ENCODE measurements at regions not wholly inside any gene's neighbourhood (a gene's known extent, or its start where the extent isn't known, plus 50 kb on each side); places are given as distances from the start of the nearest gene placed in this dataset.
"Not testable (repeated sequence)": the region's sequence is repeated elsewhere in the genome, so short reads cannot be mapped to it uniquely, and the experiment has no call there.

- no peak for DNase-seq (ENCODE audit: low read depth in 2 of 2)
These were observed 86.2 kb downstream of the PRR15 start for GRCh38 chr7:29649876-29650275.

GRCh38 chr7:29651477-29651876 is 87.8 kb downstream of the PRR15 start:
- no peak for DNase-seq (ENCODE audit: low read depth in 2 of 2)

GRCh38 chr7:29652556-29652955 is 88.9 kb downstream of the PRR15 start:
- no peak for DNase-seq (ENCODE audit: low read depth in 2 of 2)

- not testable (repeated sequence) for DNase-seq (ENCODE audit: low read depth in 2 of 2)
These were observed 90.7 kb downstream of the PRR15 start for GRCh38 chr7:29654340-29654739.

GRCh38 chr7:29657288-29657687 is 93.7 kb downstream of the PRR15 start:
- no peak for DNase-seq (ENCODE audit: low read depth in 2 of 2)

GRCh38 chr7:29657856-29658255 is 94.2 kb downstream of the PRR15 start:
- no peak for DNase-seq (ENCODE audit: low read depth in 2 of 2)

GRCh38 chr7:29659213-29659612 is 95.6 kb downstream of the PRR15 start:
- not testable (repeated sequence) for DNase-seq (ENCODE audit: low read depth in 2 of 2)

- DNase-seq (ENCODE audit: low read depth in 2 of 2) = not testable (repeated sequence)
These were observed 99.3 kb downstream of the PRR15 start for GRCh38 chr7:29662899-29663298.

GRCh38 chr7:29664999-29665398 is 101.4 kb downstream of the PRR15 start:
- DNase-seq (ENCODE audit: low read depth in 2 of 2) = not testable (repeated sequence)

GRCh38 chr7:29667096-29667669 is 103.5 kb downstream of the PRR15 start:
- DNase-seq (ENCODE audit: low read depth in 2 of 2) = not testable (repeated sequence)

GRCh38 chr7:29671286-29671685 is 107.7 kb downstream of the PRR15 start:
- not testable (repeated sequence) for DNase-seq (ENCODE audit: low read depth in 2 of 2)

- not testable (repeated sequence) for DNase-seq (ENCODE audit: low read depth in 2 of 2)
These were observed 110.0 kb downstream of the PRR15 start for GRCh38 chr7:29673635-29674034.

GRCh38 chr7:29674626-29675025 is 111.0 kb downstream of the PRR15 start:
- not testable (repeated sequence) for DNase-seq (ENCODE audit: low read depth in 2 of 2)

- not testable (repeated sequence) for DNase-seq (ENCODE audit: low read depth in 2 of 2)
These were observed 113.6 kb downstream of the PRR15 start for GRCh38 chr7:29677254-29677653.

- DNase-seq (ENCODE audit: low read depth in 2 of 2) = not testable (repeated sequence)
These were observed 116.3 kb downstream of the PRR15 start for GRCh38 chr7:29679963-29680362.

GRCh38 chr7:29680601-29681000 is 117.0 kb downstream of the PRR15 start:
- DNase-seq (ENCODE audit: low read depth in 2 of 2) = not testable (repeated sequence)

GRCh38 chr7:29684151-29684786 is 120.6 kb downstream of the PRR15 start:
- not testable (repeated sequence) for DNase-seq (ENCODE audit: low read depth in 2 of 2)

GRCh38 chr7:29684787-29685650 is 121.3 kb upstream of the WIPF3 start:
- DNase-seq (ENCODE audit: low read depth in 2 of 2) = peak; percentile 12

- DNase-seq (ENCODE audit: low read depth in 2 of 2) = not testable (repeated sequence)
These were observed 120.5 kb upstream of the WIPF3 start for GRCh38 chr7:29685651-29686271.

GRCh38 chr7:29690510-29690909 is 115.8 kb upstream of the WIPF3 start:
- not testable (repeated sequence) for DNase-seq (ENCODE audit: low read depth in 2 of 2)

- not testable (repeated sequence) for DNase-seq (ENCODE audit: low read depth in 2 of 2)
These were observed 109.9 kb upstream of the WIPF3 start for GRCh38 chr7:29696402-29696801.

GRCh38 chr7:29699723-29700122 is 106.6 kb upstream of the WIPF3 start:
- DNase-seq (ENCODE audit: low read depth in 2 of 2) = not testable (repeated sequence)

Data from fibroblast of skin of left quadriceps (primary cell).